HG03103 (cell line): ENCODE measurements at regions not wholly inside any gene's neighbourhood (a gene's known extent, or its start where the extent isn't known, plus 50 kb on each side); places are given as distances from the start of the nearest gene placed in this dataset.

Experiments used
- ATAC-seq: cut with Tn5 transposase; IDR thresholded peaks from one replicate; pipeline ENCODE4 v1.9.1; 2021; ENCODE audit warnings: low read depth; ENCODE audit not compliant: unreplicated experiment

DNA sequence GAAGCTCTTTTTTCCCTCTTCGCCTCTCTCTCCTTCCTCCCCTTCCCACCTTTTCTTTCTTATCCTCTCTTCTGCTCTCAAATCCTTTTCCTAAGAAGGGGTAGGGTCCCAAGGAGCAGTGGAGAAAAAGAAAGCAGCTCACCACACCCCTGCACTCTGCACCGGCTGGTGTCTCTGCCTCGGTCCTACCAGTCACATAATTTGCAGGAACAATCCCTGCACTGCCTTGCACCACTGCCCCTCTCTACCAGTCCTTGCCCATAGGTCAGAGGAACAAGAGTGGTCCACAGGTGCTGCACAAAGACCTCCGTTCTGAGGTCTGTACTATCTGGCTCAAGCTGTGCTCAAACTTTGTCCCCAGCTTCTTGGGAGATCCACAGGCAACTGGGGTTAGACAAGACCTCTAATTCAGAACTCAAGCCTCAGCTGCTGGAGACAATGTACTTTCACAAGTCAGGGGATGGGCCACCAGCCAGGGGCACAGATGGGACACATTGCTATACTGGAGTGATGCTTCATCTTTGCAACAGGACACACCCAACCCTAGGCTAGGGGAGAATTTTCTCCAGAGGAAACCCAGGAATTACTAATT lies 125.4 kb upstream of the ZNF507 start:
- ATAC-seq: no peak

- no peak for ATAC-seq
Measured at GRCh38 chr19:32220951-32221350, 124.5 kb upstream of the ZNF507 start.

GRCh38 chr19:32222556-32222955 lies 122.9 kb upstream of the ZNF507 start:
- ATAC-seq: no peak

DNA sequence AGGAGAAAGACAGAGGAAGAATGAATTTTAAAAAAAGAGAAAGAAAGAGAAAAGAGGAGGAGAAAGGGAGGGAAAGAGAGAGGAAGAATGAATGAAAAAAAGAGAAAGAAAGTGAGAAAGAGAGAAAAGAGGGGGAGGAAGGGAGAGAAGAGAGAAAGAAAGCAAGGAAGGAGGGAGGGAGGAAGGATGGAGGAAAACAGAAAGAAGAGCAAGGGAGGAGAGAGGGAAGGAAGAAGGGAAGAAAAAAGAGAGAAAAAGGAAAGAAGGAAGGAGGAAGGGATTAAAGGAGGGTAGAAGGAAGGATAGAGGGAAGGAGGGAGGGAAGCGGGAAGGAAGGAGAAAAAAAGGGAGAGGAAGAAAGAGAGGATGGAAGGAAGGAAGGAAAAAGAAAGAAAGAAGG lies 122.3 kb upstream of the ZNF507 start:
- ATAC-seq: no peak

- ATAC-seq: no peak
Measured at GRCh38 chr19:32223595-32224370, 121.6 kb upstream of the ZNF507 start.

DNA sequence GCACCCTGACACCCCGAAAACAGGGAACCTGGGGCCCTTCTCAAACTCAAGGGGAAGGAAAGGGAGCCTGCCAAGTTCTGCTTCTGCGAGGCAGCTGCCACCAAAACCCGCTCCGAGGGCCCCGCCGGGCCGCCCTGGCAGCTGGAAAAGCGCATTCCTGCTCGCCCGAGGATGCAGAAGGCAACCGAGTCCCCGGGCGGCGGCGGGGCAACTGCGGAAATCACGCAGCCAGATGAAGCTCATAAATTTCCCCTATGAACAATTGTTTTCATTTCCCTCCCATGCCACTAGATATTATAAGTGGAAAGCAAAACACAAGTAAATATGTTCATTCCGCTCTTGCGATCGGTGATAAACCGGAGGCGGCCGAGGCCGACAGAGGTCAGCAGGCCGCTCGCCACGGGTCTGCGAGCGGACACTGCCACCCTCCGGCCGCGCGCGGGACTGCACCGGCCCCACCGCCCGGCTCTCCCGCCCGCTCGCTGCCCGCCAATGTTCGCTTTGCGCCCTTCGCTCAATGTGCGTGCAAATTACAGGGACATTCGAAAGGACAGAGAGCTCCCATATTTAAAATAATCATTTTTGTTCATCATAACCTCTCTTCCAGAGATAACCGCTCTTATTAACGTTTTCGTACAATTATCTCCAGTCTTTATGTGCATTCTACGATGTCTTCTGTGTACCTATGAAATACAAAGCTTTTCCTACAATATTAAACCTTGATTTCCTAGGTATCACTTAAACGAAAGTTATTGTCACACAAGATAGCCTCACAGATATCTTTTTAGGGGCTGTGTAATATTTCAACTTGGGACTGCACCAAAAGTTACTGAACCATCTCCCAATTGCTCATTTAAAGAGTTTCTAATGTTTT lies 120.8 kb upstream of the ZNF507 start:
- ATAC-seq: no peak

DNA sequence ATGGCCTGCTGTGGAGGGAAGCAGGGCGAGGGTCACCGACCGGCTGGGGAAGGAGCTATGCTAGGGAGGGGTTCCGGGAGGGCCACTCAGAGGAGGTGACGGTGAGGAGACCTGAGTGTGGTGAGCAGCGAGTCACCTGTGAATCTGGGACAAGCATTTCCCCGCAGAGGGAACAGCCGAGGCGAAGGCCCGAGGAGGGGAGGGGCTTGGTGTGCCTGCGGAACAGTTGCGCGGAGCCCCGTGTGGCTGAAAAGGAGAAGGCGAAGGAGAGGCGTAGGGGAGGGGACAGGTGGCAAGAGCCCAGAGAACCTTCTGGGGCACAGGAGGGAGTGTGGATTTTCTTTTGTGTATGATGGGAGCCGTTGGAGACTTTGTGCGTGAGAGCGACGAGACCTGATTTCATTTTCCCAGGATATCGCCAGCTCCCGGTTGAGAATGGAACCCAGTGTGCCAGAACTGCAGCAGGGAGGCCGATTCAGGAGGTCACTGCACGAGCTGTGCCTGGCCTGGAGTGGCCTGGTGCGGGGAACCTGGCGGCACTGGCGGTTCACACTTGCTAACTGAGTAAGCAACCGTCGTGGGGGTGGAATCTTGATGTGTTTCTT lies 117.7 kb upstream of the ZNF507 start:
- no peak for ATAC-seq

- ATAC-seq: no peak
Measured at GRCh38 chr19:32230441-32230840, 115.0 kb upstream of the ZNF507 start.

GRCh38 chr19:32231020-32231419 lies 114.4 kb upstream of the ZNF507 start:
- ATAC-seq: no peak

DNA sequence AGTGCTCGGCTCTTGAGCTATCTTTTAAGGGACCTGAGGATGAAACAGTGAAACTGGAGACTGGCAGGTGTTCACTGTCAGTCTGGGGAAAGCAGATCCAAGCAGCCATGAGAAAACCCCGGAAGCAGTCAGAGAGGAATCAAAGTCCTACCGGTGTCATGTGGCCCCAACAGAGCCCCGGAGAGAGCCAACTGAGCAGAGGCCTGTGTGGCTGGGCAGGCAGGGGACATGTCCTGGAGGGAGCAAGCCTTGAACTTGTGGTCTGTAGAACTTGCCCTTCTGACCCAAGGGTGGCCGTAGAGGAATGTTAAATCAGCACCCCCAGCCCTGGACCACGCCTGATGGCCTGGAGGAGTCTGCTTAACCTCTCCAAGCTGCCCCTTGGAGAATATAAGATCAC lies 113.7 kb upstream of the ZNF507 start:
- no peak for ATAC-seq

DNA sequence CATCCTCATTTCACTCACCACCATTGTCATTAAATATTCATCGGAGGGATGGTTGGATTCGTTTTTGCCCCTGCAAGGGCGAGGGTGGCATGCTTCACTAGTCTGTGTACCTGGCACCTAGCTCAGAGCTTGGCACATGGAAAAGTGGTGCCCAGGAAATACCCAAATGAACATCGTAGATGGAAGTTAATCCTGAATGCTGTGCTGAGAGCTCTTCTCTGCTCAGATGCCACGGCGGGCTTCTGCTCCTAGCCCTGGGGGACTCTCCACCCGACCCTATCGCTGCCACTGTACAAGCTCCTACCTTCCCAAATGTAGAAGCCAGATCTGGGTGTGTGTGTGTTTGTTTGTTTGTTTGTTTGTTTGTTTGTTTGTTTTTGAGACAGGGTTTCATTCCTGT lies 113.0 kb upstream of the ZNF507 start:
- ATAC-seq: no peak

- no peak for ATAC-seq
Measured at GRCh38 chr19:32233091-32233490, 112.3 kb upstream of the ZNF507 start.

GRCh38 chr19:32233885-32234284 lies 111.5 kb upstream of the ZNF507 start:
- ATAC-seq: no peak

DNA sequence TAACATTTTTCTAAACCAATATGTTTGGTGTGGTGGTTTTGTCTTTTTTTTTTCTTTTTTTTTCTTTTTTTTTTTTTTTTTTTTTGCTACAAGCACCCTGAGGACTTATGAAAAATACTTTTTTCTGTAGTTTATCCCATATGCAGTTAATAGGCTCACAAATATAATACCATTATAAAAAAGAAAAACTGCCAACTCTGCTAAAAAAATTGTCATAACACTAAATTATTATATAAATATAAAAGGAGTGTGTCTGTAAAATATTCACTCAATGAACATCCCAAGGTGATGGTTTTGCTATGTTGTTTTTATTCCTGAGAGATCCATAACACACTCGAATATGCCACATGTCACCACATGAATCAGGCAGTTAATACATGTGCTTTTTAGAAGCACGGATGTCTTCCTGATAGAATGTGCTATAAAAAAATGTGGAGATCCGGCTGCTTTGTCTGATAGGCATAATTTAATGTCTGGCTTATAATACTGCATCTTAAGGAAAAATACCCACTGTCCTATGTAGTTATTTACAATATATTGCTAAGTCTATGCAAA lies 110.7 kb upstream of the ZNF507 start:
- no peak for ATAC-seq

GRCh38 chr19:32238076-32238475 lies 107.3 kb upstream of the ZNF507 start:
- peak; percentile 54 for ATAC-seq

DNA sequence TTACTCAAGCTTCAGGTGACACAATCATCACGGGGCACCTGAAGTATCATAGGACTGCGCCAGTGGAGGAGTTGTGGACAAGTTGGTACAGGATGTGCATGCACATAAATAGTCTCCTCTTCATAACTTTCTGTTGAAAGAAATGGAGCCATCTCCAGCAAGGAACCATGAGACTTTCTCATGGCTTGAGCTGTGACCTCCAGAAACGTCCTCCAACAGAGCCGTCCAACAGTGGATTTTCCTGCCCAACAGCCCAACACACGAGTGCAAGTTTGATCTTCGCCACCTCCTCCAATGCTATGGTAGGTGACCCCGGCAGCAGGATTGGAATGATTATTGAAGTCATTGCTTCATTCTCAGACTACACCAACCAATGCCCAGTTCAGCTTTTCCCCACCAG lies 105.1 kb upstream of the ZNF507 start:
- ATAC-seq: no peak

DNA sequence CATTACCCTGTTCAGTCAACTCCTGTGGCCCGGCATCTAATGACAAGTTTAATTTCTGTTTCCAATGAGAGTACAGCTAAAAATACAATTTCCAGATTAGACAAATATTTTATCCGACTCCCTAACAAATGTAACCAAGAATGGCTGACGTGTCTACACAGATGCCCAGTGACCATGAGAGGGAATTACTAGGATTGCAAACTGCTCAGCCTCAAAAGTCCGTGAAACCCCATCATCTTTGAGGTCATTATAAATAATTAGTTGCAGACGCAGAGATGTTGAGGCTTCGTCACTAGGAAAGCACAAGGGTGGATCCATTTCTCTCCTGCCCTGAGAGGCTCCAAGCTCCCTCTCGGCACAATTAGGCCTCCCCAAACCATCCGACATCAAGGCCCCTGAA lies 104.1 kb upstream of the ZNF507 start:
- no peak for ATAC-seq

GRCh38 chr19:32241932-32242710 lies 103.3 kb upstream of the ZNF507 start:
- no peak for ATAC-seq

GRCh38 chr19:32246006-32246405 lies 99.4 kb upstream of the ZNF507 start:
- ATAC-seq: no peak
